Stimulated activated CD4-positive, alpha-beta T cell treated with anti-CD3 and anti-CD28 coated beads, Interleukin-15, amount 100 ng/mL, for 1 hour (primary cell): ENCODE measurements at regions not wholly inside any gene's neighbourhood (a gene's known extent, or its start where the extent isn't known, plus 50 kb on each side); places are given as distances from the start of the nearest gene placed in this dataset.
"Not testable (repeated sequence)": the region's sequence is repeated elsewhere in the genome, so short reads cannot be mapped to it uniquely, and the experiment has no call there.

Experiments
- DNase-seq, 2 donors: peaks; one replicate each; pipeline ENCODE4 v3.0.0-alpha.2; 2020; ENCODE audit warnings: low read depth in 1 of 2, low spot score in 1 of 2

DNA sequence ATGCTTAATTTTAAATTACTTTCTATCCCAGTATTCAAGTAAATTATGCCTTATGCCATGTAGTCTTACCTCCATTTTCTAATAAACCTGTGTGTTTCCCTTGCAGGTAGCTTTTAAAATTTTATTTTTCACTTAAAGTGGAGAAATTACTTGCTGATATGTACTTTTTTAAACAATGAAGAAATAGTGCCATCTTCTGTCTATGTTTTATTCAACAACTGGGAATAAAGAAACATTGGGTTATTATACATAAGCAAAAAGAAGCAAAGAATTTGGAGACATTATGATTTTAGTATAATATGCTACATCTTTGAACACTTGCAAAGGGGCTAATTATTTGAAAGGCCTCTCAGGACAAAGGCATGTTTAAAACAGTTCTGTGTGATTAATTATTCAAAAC, 1912.9 kb downstream of the MRPL39 start:
- DNase-seq: no peak

DNA sequence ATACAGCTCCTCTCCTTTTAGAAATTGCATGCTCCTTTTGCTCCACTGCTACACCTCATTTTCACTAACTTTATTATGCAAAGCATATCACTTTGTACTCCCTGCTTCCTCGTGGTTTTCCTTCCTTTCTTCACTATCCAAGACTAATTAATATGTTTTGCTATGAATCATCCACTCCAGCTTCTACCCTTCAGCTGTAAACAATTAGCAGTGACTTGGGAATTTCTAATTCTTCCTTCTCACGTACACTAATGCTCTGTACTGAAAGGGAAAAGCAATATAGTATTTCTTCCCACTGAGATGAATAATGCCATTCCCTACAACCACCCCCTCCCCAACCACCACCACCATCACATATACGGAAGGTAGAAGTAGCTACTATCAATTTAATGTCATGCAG, 1917.0 kb downstream of the MRPL39 start:
- no peak for DNase-seq

DNA sequence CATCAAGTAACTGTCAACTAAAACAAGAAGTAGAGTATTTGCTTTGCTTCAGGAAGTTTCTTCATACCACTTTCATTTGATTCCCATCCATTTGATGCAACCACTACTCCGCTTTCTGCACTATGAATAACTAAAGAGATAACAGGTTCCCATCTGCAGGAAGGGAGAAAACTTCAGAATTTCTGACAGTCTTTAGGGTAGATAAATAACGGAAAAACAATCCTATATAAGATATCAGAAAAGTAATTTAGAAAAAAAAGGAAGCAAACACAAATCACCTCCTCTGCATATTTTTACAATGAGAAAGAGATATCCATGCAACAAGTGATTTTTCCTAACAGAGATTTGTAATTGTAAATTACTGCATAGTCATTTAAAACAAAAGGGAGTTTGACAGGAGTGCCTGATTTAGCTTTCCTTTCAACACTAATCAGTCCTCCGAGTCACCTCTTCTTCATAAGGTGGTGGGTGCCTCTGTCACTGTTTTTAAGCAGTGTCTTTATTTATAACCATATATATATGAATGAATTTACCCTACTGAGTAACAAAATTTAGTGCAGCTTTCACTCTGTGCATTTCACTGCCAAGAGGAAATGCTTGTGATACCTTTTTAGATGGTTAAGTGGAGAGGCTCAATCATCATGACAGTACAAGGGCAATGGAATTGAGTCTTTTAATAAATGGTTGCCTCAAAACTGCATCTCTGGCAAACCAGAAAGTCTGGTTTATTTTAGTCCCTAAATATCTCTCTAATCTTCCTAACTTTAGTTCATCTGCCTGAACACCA, 1920.4 kb downstream of the MRPL39 start:
- DNase-seq: no peak

DNA sequence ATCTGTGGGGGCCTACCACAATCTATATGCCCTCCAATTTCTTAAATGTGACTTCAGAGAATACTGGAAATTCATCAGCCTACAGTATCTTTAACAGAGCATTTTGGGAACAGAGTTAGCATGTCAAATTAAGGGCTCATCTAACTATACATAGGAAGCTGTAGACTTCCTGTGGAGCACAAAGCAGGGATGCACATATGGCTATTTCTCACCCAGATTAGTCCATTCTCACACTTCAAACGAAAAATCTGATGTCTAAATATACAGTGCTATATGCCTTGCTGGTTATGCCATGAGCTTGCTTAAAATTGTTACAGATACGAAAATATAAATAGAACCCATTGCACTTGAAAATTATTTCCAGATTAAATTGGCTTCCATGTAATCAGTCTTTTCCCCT, 1922.8 kb downstream of the MRPL39 start:
- DNase-seq: no peak

DNA sequence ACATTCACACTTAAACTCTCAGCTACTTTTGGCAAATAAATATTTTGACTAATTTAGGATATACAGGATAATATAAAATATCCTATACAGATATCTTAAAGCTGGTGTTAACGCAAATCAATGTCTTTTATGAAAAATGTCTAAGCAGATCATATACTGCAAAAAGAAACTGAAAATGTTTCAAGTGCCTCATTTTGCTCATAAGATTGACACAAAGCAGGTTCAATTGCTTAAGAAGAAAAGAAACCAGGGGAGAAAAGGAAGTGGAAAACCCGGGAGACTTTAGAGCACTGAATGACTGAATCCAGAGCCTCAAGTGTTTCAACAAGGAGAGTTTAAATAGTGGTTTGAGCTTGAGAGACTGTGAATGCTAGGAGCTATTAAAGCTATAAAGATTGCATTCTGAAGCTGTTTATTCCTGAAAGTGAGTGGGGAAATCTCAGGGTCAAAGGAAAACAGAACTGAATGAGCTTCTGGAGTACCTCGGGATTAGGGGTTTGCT, 1943.0 kb downstream of the MRPL39 start:
- DNase-seq: no peak

DNA sequence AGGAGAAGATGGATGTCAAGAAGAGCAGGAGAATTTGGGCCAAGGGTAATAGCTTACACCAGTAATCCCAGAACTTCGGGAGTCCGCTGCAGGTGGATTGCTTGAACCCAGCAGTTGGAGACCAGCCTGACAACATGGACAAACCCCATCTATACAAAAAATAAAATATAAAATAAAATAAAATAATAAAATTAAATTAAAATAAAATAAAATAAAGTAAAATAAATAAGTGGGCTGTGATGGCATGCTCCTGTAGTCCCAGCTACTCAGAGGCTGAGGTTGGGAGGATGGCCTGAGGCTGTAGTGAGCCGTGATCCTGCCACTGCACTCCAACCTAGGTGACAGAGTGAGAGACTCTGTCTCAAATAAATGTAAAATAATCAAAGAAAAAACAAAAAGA, 1946.7 kb downstream of the MRPL39 start:
- no peak for DNase-seq

DNA sequence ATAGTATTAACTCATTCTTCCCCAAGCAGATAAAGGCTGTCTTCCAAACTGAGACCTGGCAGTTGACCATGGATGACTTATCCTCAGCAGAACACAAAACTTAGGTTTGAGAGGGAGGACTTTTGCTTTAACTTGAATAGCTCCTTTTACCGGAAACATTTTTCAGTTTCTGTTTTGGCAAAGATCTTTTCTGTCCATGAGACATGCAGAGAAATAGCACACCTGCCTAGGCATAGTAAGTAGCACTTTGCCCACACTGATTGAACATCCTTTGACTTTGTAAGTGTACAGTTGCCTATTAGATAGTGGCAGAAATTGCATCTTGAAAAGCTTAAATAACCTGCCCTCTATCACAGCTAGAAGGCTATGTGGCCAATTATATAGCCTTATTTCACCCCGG, 1962.5 kb downstream of the MRPL39 start:
- DNase-seq: no peak

DNA sequence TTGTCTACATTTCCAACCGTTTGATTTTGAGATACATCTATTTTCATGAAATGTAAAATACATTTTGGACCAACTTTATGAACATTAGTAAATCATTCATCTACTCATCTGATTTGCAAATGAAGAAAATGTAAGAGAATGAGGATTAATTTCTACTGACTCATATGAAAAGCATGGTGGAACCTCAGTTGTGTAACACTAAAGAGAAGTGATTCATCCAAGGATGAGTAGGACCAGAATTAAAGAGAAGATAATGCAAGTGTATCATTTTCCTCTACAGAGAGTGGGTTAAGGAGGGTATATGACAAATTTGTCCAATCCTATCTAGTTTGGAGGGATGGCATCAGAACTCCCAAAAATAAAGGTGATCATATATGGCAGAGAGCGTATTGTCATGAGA, 1967.6 kb downstream of the MRPL39 start:
- no peak for DNase-seq

DNA sequence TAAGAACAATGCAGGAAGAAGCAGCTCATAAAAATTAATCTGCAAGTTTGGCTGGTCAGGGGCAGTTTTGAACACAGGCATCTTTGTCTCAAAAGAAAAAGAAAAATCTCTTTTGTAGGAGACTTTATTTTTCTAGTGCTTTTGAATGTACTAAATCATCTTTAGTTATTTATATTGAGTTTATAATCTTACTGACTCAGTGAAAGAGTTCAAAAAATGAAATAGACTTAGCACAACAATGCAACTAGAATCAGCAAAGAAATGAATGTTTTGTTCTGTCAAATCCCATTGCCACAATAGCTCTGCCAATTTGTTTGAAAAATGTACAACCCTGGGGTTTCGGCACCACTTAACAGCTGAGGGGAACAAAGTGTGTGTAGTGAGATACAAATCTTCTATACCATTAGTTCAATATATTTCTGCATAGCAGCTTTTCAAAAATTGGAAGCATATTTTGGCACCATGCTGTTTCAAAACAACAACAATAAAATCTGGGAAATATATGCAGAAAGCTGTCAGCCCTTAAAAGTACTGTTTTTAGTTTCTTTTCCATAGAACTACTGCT, 1969.1 kb downstream of the MRPL39 start:
- DNase-seq: no peak

DNA sequence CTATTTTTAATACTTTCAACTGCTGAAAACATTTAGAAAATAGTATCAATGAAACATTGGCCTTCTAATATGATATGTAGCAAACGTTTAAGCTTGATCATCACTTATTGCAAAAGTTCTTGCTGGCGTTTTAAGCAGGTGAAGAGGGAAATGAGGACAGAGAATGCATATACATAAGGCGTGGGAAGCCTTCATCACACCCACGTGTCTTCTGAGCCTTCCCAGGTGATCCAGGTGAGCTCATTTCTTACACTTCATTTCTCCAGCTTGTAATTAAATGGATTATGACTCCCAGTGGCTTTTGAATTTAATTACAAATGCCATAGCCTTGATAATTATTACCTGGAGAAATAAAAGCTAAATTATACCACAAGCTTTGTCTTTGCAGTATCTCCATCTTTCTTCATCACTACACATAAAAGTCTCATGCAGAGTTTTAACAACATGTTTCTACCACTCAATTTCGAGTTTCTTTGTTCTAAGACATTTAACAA, 1973.8 kb downstream of the MRPL39 start:
- DNase-seq: no peak

DNA sequence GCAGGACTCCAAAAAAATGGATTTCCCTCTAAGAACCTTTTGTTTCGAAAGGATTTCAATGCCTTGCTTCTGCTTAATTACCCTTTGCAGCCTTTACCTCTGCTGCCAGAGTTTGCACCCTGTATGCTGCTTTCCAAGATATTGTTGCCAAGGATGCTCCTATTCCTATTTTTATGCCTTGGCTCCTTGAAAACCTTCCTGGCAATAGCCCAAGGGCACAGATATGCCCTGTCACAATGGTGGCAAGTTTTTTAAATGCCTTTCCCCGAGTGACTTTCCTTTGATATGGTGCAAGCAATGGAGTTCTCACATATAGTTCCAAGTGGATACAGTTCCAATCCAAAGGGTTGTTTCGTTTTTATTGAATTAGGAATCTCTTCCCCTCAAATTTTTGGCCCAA, 1983.0 kb downstream of the MRPL39 start:
- no peak for DNase-seq

DNA sequence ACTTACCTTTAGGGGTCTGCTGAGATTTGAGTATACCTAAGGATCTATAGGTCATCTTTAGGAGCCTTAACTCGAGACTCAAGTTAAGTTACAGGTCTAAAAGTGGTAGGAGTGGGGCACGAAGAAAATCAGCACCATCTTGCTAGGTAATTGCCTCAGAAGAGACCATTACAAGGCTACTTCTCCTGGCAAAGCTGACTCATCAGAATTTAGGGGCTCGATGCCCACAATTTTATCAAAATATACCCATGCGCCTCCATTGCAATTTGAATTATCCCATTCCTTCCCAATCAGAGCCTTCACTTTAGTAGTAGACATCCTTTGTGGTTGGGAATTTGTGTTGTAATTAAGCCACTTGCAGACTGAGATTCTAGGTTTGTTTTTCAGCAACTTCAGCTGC, 1994.3 kb downstream of the MRPL39 start:
- no peak for DNase-seq

DNA sequence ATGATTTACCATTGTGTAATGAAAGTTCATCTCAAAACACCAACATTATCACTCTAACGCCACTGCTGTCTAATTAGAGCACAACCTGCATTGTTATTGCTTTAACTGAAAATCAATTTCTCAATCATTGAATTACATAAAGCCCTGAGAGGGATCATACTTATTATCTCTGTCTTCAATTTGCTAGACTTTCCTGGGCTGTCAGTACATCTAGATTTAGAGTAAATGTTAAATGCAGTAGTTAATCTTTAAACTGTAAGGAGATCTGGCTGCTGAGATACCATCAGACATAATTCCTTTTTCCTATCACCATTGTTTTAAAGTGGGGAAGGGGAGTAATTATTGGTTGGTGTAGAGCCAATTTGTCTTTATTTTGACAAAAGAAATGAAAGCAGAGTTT, 1995.1 kb downstream of the MRPL39 start:
- DNase-seq: no peak

DNA sequence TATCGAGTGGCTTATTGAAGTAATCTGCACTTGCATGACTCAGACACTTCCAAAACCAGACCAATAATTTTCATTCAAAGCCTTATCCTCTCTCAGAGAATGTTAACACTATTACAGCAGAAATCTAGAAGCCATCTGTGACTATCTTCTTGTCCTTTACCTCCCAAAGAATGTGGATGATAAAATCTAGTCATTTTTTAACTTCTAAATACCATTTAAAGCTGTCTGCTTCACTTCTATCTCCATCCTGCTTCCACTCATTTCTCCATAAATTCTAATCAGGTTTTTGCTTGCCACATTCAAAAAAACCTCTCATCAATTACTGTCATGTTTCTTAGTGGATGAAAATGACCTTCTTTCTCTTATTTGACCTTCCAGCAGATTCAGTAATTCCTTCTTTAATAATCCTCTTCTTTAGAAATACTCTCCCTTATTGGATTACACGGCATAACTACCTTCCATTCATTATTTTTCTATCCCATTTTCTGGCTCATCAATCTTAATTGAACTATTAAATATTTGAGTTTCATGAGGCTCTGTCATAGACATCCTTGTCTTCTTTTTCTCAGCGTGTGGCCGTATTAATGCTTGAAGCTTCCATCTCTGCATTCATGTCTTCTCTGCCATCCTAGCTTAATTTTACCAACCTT, 1999.4 kb downstream of the MRPL39 start:
- no peak for DNase-seq

DNA sequence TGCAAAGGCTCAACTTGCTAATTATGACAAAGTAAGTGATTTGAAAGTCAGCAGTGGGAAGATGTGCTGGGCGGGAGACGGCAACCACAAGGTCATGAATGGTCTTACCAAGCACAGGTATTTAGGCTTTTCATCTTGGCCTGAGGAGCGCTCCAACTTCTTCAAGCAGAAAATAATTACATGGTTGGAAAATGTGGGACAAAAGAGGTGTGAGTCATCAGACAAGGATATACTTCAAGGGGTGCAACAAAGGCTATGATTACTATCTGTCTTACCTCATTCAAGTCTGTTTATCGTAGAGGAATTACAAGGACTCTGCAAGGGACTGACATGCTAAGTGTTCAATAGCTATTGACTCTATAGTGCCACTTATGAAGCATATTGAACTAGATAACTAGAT, 2005.7 kb downstream of the MRPL39 start:
- no peak for DNase-seq

DNA sequence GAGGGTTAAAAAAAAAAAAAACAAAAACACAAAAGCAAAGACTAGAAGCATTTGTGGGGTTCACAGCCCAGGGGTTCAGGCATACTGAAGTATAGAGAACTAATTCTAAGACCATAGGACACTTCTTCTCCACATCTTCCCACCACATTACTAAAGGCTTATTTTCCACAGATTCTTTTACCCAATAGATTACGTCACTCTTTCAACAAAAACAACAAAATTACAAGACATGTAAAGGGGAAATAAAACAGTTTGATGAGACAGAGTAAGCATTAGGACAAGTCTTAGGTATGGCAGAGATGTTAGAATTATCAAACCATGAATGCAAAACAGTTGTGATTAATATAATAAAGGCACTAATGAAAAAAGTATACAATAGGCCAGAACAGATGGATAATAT, 2013.7 kb downstream of the MRPL39 start:
- no peak for DNase-seq

DNA sequence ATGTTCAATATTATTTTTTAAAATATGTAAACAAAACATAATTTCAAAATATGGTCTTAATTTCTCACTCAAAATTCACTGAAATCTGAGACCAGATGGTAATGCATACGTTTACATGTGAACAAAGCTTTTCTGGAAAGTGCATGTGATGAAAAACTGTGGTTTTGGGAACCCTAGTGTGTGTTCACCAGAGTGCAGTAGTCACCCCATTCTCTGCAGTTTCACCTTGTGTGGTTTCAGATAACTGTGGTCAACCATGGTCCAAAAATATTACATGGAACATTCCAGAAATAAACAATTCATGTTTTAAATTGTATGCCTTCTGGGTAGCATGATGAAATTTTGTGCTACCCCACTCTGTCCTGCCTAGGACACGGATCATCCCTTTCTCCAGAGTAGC, 2021.9 kb downstream of the MRPL39 start:
- no peak for DNase-seq

DNA sequence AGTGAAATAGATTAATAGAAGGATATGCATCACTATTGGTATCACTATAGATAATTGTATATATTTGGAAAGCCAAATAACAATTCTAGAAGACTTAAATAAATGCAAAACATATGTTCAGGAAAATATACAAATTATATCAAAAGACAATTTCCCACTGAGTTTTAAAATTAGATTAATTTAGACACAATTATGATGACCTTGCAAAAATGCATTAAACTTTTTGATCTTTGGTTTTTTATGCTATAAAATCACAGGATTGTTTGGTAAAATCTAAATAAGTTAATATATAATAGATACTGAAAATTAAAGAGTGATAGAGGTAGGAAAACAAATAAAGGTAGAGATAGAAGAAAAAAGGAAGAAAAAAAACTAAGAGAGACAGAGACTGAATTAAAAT, 2027.7 kb downstream of the MRPL39 start:
- no peak for DNase-seq

DNA sequence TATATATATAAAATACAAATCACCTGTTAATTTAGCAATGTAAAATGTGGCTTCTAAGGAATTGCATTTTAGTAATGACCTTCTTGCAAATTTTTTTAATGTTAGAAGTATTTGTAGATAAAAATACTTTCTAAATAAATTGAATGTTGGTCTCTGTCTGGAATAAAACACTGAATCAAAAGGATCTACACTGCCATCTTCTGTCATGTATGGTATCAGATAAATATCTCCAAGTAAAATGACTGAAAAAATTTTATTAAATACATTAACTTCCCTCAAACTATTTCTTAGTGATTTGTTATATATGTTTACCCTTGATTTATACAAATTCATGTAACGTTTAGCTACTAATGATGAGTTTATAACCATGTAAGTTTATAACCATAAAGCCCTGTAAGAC, 2029.3 kb downstream of the MRPL39 start:
- no peak for DNase-seq

DNA sequence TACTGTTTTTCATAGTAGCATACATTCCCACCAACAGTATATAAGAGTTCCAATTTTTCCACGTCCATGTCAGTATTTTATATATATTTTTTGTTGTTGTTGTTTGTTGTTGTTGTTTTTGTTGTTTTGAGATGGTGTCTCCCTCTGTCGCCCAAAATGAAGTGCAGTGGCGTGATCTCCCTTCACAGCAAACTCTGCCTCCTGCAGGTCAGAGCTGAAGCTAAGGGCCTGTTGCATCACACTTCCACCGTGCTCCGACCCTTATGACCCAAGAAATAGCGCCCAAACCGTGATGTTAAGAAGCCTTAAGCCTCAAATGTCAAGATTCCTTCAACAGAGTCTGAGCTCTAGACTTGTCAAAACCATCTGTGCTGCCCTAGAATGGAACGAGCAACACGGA, 2032.3 kb downstream of the MRPL39 start:
- DNase-seq: no peak

DNA sequence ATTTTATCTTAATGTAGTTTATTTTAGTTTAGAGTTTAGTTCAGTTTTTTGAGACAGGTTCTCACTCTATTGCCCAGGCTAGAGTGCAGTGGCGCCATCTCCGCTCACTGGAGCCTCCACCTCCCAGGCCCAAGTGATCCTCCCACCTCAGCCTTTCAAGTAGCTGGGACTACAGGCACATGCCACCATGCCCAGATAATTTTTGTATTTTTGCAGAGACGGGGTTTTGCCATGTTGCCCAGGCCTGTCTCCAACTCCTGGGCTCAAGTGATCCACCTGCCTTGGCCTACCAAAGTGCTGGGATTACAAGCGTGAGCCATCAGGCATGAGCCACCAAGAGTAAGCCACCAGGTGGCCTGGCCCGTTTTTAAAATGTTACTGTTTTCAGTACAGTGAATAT, 2058.4 kb downstream of the MRPL39 start:
- not testable (repeated sequence) for DNase-seq

DNA sequence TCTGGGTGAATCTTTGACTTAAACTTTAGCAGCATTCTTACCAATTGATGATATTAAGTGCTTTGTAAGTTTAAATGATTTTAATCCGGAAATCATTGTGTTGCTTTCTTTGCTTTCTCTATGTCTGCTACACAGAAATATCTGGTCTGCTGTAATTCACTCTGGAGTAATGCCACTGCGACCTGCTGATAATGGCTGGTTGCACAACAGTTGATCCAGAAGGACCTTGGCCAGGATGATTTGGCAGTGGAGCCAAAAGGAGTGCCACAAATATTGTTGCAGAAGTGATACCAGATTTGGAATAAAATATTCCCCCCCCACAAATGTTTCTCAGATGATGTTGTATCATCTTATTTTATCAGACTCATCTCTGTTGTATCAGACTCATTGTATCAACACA, 2063.9 kb downstream of the MRPL39 start:
- no peak for DNase-seq
